Epidermal melanocyte (primary cell): ENCODE measurements at regions not wholly inside any gene's neighbourhood (a gene's known extent, or its start where the extent isn't known, plus 50 kb on each side); places are given as distances from the start of the nearest gene placed in this dataset.
"Not testable (repeated sequence)": the region's sequence is repeated elsewhere in the genome, so short reads cannot be mapped to it uniquely, and the experiment has no call there.

Experiments used
- DNase-seq: peaks from one replicate; pipeline ENCODE4 v3.0.0; 2011; ENCODE audit warnings: low spot score; ENCODE audit not compliant: insufficient read length

DNA sequence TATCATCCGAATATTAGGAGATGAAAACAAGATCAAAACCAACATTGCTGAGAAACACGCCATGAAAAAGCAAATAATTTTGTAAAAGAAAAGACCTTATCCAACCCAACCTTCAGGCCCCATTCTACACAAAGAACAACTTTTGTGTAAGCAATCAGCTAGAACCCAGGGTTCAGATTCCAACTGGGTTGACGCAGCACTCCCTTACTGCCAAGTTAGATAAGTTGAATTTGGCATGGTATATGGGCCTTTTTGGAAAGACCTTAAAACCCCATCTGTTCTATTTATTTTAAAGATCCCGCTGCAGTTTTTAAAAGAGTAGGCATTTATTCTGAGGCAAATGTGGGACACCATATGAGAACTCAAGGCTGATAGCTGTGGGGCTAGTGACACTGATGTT lies 2033.8 kb upstream of the WWC1 start:
- DNase-seq = no peak

DNA sequence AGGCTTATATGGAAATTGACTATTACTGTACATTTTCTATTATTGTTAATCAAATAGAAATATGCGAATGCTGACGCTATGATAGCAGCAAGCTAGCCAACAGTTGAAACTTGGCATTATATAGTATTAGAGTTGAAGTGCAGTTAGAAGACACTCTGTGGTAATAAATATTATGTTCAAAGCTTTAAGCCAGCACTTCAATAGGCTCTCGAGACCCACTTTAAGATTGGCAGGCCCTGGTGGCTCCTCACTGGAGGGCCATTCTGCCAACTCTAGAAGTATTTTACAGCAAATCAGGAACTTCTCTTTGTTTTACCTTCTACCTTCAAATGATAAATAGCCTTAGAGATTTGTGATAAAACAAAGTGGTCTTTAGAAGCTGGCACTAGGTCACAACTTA lies 2029.0 kb upstream of the WWC1 start:
- DNase-seq = no peak

DNA sequence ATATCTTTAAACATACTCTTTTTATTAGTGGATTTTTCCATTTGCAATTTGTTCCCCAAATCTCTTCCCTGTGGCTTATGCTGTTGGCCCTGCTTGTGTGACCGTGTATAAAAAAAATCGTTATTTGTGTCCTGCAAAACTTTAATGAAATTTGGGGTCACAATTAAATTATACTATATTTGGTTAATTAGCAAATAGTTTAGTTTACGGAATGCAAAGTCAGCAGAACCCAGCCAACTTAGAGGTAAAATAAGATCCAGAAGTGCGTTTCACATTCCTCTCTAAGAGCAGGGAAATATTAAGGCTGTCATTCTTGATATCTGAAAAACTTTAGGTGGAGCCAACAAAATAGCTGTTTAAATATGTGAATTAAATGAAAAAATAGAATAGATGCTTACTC lies 2023.5 kb upstream of the WWC1 start:
- DNase-seq = no peak

DNA sequence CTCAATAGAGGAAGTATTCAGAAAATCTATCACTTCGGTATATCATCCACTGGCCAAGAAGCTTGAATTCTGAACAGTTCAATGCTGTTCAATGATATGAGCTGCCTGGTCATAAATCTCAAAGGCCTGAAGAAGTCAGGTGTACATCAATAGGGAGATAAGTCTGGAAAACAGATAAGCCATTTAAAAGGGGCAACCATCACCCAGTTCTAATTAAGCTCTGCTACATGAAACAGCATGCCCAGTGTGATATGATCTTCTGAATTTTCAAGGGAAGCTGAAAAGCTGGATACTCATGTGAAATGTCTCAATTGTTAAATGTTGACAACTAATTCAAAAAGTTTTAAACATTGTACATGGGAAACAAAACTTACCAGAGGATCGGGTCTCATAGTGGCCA lies 2020.7 kb upstream of the WWC1 start:
- DNase-seq = no peak

DNA sequence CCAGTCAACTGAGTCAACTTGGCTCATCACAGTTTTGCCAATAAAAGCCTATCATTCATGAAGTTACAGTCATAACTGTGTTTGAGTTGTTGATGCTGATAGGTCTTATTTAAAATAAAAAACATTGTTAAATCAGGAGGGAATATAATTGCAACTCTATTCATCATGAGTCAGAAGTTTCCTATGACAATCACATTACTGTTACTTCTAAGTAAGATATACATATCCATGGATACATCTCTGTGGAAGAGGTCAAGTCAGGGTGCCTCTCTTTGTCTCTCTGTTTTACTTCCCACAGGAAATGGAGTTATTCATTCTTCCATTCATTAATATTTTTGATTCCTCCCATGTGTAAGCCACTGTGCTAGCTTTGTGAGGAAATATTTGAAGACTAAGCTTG lies 2015.4 kb upstream of the WWC1 start:
- DNase-seq = no peak

DNA sequence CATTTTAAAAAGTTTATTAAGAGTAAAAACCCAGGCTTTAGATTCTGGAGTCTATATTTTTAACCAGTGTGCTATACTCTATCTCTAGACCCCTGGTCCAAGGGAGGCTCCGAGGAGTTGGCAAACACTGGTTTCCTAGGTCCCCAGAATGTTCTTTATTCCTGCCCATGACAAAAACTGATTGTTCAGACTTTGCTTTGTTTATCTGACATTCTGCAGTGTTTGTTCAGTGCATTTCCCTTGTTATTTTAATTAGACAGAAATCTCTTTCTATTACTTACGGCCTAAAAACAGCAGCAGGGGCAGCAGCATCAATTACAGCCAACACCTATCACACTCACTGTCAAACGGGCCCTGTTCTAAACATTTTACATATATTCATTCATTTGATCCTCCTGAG lies 2011.6 kb upstream of the WWC1 start:
- DNase-seq = no peak

DNA sequence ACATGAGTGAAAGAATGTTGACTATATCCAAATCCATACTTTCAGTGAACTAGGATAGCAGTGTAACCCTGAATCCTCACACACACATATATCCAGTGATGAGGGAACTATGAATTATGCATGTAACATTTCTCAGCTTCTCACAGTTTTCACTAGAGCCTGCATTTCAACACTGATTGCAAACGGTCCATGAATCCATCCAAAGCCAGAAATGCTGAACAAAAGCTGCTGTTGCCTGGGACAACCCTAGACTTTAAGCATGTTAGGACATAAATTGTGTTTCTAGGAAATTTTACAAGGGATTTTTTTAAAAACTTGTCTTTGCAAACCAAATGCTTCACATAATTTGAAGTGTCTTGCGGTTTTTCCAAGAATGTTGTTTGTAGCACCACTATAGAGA lies 2010.0 kb upstream of the WWC1 start:
- DNase-seq = no peak

DNA sequence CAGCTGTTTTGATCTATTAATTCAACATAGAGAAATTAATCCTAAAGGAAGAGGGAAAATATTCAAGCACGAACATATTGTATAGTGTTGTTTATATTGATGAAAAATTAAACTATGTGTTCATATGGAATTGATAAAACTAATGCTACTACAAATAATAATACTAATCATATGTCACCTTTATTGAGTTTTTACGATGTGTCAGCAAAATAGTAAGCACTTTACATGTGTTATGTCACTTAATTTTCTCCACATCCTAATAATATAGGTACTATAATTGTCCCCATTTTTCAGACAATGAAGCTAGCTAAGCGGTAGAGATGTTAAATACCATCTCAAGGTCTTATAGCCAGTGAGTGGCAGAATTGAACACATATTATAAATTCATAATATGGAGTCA lies 2008.5 kb upstream of the WWC1 start:
- no peak for DNase-seq

DNA sequence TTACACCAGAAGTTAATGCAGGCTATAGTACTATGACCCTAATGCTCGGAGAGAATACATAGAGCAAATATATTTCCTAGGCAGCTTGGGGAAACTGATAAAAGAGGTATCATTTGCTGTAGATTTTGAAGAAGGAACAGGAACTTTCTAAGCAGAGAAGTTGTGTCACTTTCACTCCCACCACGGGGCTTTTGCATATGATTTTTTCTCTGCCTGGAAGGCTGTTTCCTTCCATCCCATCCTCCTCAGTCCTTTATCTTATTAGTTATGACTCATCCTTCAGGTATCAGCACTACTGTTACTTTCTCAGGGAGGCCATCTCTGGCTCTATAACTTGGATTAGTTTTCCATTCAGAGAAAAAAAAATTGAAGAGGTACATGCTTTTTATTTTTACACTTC lies 2006.1 kb upstream of the WWC1 start:
- DNase-seq = no peak

DNA sequence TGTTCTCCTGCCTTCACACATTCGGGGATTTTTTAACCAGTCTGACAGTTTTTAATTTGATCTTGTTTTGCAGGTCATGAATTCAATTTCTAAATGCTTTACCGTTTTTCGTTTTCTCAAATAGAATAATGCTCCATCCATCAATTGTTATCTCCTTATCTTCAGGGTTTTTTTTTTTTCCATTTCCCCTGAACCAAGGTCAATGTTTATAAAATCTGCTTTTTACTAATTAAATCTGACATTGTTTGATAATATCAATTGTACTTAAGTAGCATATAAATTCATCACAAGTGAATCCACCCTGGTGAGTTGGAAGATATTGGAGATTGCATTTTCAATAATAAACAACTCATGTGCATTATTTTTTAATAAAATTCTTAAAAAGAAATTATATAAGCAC lies 2004.6 kb upstream of the WWC1 start:
- no peak for DNase-seq

DNA sequence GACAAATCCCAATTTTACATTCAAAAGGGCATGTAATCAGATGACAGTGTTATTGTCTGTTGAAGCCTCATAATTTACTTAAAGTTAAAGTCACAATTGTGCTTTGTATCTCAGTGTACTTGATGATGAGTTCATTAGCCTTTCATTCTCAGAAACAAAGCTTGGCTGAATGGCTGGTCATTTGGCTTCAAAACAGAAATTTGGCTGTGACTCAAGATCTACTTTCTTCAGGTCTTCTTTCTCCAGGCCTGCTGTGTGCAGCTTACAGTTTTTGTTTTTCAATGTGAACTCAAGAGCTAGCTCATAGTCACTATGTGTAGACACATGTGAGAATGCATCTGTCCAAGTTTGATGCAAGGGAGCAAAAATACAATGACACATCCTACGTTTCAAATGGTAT lies 2003.6 kb upstream of the WWC1 start:
- no peak for DNase-seq

DNA sequence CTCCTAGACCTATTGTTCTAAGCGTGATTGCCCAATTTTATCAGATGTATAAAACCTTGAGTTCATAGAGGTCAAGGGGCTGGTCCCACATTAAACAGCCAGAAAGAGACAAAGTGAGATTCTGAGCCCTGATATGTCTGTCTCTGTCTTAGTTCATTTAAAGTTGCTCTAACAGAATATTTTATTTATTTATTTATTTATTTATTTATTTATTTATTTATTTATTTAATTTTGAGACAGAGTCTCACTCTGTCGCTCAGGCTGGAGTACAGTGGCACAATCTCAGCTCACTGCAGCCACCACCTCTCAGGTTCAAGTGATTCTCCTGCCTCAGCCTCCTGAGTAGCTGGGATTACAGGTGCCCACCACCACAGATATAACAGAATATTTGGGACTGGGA lies 1999.6 kb upstream of the WWC1 start:
- not testable (repeated sequence) for DNase-seq

DNA sequence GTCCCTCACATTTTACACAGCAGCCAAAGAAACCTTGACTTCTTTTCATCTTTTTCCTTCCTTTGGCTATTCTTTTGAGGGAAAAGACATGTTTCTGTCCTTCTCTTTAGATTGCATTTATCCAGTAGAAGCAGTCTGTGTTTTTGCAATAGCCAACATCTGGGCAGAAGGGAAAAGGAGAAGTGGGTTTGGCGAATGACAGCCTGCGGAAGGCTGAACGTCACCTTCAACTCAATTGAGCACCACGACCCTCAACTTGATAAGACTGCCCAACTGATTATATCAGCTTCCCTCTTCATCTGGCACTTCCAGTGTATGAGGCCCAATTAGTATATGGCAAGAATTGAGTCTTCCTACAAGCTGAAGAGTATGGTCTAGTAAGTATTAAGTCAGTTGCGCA lies 1997.6 kb upstream of the WWC1 start:
- DNase-seq = no peak

DNA sequence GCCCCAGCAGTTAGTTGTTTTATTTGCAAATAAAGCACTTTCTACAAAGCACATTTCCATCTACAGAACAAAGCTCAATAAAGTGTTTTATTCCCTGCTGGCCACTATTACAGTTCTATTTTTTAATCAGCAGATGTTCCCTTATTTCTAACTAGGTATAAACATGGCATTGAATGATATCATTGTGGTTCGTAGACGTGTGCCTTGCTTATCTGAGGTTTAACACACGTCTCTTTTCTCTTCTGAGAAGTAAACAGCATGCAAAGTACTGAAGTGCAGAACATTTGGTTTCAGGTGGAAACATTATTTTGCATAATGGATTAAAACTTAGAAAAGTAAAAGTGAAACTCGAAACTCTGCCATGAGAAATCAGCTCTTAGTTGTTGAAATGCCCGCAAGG lies 1989.3 kb upstream of the WWC1 start:
- no peak for DNase-seq

DNA sequence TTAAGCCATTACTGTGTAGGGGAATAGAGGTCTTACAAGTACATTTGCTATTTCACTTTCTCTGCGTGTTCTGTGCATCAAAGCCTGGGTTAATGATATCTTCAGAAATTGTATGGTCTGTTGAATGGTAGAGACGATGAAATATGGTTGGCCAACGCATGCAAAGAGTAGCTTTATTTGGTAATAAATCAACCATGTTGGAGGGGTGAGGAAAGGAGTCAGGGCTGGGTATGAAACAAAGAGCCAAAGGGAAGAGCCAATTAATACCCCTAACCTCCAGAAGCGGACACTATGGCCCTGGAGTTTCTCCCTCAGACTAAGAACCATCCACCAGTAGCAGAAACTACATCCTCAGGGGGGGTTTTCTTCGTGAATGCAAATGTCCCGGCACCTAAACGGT lies 1974.0 kb upstream of the WWC1 start:
- no peak for DNase-seq

DNA sequence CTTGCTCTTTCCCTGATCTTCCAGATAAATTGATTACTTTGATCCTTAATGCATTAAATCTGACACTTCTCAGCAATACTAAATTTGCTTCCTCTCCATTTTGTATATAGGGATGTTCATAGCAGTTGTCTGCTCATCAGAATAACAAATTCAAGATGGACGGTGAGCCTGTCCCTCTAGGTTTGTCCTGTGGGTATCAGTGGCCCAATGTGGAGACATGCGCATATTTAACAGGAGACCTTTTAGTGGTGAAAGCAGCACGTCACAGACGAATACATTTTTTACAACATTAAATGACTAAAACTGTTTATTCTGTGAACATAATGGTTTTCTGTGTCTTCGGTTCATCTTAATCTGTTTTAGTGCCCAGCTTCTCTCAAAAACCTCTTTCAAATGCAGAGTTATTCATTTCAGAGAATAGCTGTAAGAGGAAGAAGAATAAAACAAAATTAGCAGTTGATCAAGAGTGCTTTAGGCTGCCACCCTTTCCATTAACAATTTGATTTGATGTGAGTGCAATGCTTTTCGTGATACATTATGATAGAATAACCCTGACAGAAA lies 1970.4 kb upstream of the WWC1 start:
- no peak for DNase-seq

DNA sequence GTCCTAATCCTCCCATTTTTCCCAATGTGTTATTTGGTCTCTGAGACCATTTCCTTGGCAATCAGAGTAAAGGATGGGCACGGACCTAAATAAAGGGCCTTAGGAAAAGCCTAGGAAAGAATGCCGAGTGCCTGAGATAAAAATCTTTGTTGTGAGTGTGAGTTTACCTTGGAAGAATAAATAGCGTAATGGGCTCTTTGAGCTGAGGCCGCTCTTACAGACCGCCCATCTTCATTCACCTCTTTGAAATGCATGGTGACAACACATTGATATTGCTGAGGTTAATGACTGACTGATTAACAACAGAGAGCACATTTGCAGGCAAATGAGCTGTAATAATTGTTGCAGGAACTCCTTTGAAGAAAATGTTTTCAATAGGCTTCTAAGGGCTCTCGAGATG lies 1967.1 kb upstream of the WWC1 start:
- DNase-seq = no peak

DNA sequence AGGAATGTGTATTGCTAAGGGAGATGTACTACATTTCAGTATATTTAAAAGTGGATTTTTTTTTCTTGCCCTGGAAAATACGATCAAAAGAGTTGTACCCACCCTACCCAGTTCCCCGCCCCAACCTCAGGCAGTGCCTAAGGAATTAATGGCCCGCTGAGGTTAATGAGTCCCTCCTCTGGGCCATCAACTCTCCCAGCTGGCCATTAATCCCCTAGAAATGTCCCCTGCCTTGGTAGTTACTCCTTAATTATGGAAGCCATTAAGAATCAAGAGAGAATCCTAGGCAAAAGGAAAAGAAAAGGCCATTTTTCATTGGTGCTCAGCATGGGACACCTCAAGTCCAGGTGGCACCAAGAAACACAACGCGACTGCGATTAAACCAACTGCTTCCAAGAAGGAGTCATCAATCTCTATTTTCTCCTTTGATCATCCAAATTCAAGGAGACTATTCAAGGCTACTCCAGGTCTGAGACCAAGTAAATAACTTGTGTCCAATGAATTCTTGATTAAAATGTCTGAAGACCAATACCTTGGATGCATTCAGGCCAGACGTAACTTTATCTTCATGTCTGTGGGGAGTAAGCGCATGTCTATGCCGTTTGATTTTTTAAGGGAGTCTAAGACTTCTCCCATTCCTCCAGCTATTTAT lies 1962.2 kb upstream of the WWC1 start:
- DNase-seq = no peak

DNA sequence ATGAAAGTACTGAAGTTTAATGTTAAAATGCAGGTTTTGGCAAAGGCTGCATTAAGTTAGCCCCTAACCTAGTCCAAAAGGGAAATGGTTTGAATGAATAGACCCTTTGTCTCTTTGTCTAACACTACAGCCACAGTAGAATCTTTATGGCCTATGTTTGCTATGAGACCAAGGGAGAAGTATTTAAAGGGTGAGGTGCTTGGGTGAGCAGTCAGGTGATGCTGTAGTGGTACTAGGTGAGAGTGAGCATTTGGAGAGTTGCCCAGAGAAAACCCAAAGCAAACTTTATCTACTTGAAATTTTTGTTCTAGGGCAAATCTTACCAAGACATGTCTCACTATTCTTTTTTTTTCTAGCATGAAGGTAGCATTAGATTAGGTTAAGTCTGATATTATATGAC lies 1961.4 kb upstream of the WWC1 start:
- DNase-seq = no peak

DNA sequence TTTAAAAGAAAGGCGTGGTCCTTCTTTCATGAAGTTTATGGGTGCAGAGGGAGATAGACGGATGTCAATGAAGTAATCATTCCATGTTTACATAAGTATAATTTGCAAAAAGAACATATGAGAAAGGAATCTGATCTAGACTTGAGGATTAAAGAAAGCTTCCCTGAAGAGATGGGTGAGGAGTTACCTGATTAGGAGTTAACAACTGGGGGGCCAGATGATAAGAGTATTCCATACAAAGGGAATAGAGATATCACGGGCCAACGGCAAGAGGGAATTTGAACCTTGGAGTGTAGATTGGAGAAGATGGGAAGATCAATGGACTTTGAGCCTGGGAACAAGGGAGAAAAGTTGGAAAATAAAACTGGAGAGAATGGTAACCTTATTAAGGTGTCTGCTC lies 1959.9 kb upstream of the WWC1 start:
- DNase-seq = no peak

DNA sequence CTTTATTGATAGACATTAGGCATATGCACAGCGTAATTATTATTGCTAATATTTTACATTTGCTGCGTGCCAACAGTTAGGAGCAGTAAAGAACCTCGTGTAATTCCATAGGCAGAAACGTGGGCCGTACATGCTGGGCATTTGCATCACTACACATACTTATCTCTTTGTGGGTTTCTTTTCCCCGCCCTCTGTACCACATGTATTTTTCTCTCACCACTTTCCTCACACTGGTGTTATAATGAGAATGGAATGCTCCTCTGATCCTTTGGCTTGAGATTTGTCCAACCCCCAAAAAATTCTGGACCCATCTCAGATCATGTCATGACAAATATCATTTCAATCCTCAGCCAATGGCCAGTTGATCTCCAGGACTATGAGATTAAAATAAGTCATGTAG lies 1952.6 kb upstream of the WWC1 start:
- DNase-seq = no peak

DNA sequence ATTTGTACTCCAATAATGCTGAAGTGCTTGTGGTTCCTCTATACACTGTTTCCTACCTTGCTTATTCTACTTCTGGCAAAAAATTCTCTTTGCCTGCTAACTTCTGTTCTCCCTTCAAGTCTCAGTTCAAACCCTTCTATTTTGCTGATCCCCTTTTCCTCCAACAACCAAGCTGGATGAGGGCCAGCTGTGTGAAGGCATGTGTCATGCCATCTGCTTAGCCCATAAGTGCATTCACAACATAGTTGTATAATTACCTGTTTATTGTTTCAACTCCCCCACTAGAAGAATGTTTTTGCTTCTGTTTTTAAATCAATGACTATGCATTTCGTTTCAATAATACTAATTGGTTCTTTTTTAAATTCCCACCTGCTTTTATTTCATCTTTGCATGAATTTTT lies 1951.4 kb upstream of the WWC1 start:
- no peak for DNase-seq

DNA sequence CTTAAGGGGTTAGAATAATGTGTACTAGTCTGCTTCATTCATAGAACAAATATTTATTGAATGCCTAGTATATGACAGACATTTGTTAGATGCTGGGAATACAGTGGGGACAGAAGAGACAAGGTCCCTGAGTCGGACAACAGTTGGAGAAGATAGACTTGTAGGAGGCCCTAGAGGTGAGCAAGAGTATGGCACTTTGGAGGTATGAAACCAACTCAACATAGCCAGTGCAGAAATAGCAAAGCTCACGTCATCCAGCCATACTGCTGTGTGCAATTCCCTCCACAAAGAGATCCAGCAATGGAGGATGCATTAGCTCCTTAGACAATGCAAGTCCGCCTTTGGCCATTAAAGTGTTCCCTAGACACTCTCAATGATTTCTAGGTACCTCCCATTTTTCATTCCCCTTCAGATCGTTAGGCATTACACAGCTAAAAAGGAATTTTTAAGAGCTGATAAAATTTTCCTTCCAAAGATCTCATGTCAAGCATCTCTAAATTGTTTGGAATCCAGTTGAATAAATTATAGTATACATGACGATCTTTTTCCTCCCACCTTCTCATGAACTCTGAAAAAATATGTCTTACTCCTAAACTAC lies 1949.6 kb upstream of the WWC1 start:
- no peak for DNase-seq

DNA sequence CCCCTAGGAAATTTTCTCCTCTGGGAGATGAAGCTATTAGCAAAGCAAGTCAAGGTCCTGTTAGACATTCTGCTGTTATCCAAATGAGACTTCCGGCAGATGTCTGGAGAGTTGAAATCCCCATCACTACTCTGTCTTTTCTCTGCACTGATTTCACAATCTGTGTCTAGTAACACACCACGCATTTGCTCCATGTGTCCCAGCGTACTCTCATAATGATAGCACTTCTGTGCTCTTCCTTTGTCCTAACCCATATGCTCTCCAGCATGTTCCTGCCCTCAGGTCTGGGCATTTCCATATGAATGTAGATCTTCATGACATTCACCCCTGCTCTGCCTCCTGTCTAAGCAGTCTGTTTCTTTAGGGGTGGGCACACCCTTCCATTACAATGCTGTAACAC lies 1949.0 kb upstream of the WWC1 start:
- no peak for DNase-seq
